Kidney (tissue), 13 donors: ENCODE measurements at regions not wholly inside any gene's neighbourhood (a gene's known extent, or its start where the extent isn't known, plus 50 kb on each side); places are given as distances from the start of the nearest gene placed in this dataset.

Source experiments
- DNase-seq, 5 donors: peaks; one replicate each; pipeline ENCODE4 v3.0.0-alpha.2; 2013 to 2020
- FAIRE-seq: peaks from 2 replicates; lab custom pipeline; 2012; peaks lifted over from hg19 to GRCh38; lab: Jason Lieb, UNC
- H3K27ac ChIP-seq, 2 donors: one replicate each; pipeline ENCODE4 v1.7.0; 2013; ENCODE audit warnings: low read depth in 2 of 2, low read length in 2 of 2, inconsistent platforms in 1 of 2
- H3K27me3 ChIP-seq: one replicate; pipeline ENCODE4 v1.7.1; 2013; ENCODE audit warnings: low read length, inconsistent platforms; ENCODE audit not compliant: control insufficient read depth, insufficient read depth
- H3K36me3 ChIP-seq, 3 donors: one replicate each; pipeline versions ENCODE4 v1.7.0 to v1.7.1; 2013; ENCODE audit warnings: low read length in 3 of 3, control low read depth in 1 of 3, inconsistent platforms in 1 of 3; ENCODE audit not compliant: insufficient read depth in 3 of 3, control insufficient read depth in 2 of 3
- H3K4me1 ChIP-seq, 3 donors: one replicate each; pipeline versions ENCODE4 v1.7.0 to v1.7.1; 2013; ENCODE audit warnings: low read length in 3 of 3, inconsistent platforms in 1 of 3, low read depth in 1 of 3; ENCODE audit not compliant: control insufficient read depth in 2 of 3, insufficient read depth in 2 of 3
- H3K4me3 ChIP-seq, 3 donors: one replicate each; pipeline versions ENCODE4 v1.7.0 to v1.8.1; 2013; ENCODE audit warnings: low read length in 3 of 3, control low read depth in 1 of 3, inconsistent platforms in 1 of 3
- H3K9ac ChIP-seq, 3 donors: one replicate each; pipeline versions ENCODE4 v1.7.0 to v1.7.1; 2013; ENCODE audit warnings: low read length in 3 of 3, control low read depth in 1 of 3, inconsistent platforms in 1 of 3
- H3K9me3 ChIP-seq, 3 donors: one replicate each; pipeline versions ENCODE4 v1.7.0 to v1.7.1; 2013; ENCODE audit warnings: low read length in 3 of 3, control low read depth in 1 of 3, inconsistent platforms in 1 of 3; ENCODE audit not compliant: control insufficient read depth in 2 of 3, insufficient read depth in 1 of 3
- CTCF ChIP-seq: IDR thresholded peaks from 3 replicates; pipeline ENCODE4 v1.5.1; 2012; ENCODE audit warnings: mild to moderate bottlenecking, moderate library complexity, borderline replicate concordance; ENCODE audit not compliant: insufficient read depth; ENCODE audit errors: extremely low read depth
- intact Hi-C: fragments of 100-400 bp; cut with DNase I; formaldehyde crosslinking; loops from one replicate; pipeline ENCODE4 v1.11.1; 2022
- donor health status: control.
- donor health status: control.
- donor health status: control.
- donor health status: control.
- donor health status: control.
- donor health status: DM: yes; HTN: yes; CAD: no.
- donor health status: Normal renal cell carcinoma (clear cell type).

- FAIRE-seq = no peak
- Histone ChIP-seq H3K9ac (no peak overlapping the region), H3K36me3 (no peaks in the 10 kb centered on the region), H3K27me3 (no peaks in the 10 kb centered on the region), H3K4me3 (no peak overlapping the region), H3K9me3 (no peaks in the 10 kb centered on the region), H3K4me1 (no peaks in the 10 kb centered on the region), H3K27ac (no peak overlapping the region)
- TF ChIP-seq CTCF = no peak
- intact Hi-C loops = no loop called here
- DNase-seq = peak in 1 of 5 donors; percentile 60
These were observed 69.5 kb upstream of the IER5L start for GRCh38 chr9:129247285-129248153.

- Histone ChIP-seq H3K9ac (no peak overlapping the region), H3K4me1 (no peaks in the 10 kb centered on the region), H3K9me3 (no peaks in the 10 kb centered on the region), H3K27ac (no peak overlapping the region), H3K36me3 (no peaks in the 10 kb centered on the region), H3K27me3 (no peaks in the 10 kb centered on the region), H3K4me3 (no peak overlapping the region)
- intact Hi-C loops = no loop called here
- TF ChIP-seq CTCF = no peak
- FAIRE-seq (no peak), DNase-seq (peak in 1 of 5 donors; percentile 64)
These were observed 67.2 kb upstream of the IER5L start for GRCh38 chr9:129245276-129245675.

- no peak for FAIRE-seq
- H3K27me3 ChIP-seq = no peaks in the 10 kb centered on the region
These were observed 65.0 kb upstream of the IER5L start for GRCh38 chr9:129242971-129243561.

More at GRCh38 chr9:129242971-129243561, 65.0 kb upstream of the IER5L start:
- Histone ChIP-seq H3K36me3 (no peaks in the 10 kb centered on the region), H3K9me3 (no peaks in the 10 kb centered on the region), H3K27ac (no peak overlapping the region), H3K4me1 (no peaks in the 10 kb centered on the region), H3K4me3 (no peak overlapping the region), H3K9ac (no peak overlapping the region)
- intact Hi-C loops = no loop called here
- TF ChIP-seq CTCF = no peak
- peak in 2 of 5 donors; percentile 37 to 56 for DNase-seq
